ENCODE measurements at regions not wholly inside any gene's neighbourhood (a gene's known extent, or its start where the extent isn't known, plus 50 kb on each side); places are given as distances from the start of the nearest gene placed in this dataset.
A peak's percentile ranks its signal among the peaks of the same experiment; 100 is the strongest.

DNA sequence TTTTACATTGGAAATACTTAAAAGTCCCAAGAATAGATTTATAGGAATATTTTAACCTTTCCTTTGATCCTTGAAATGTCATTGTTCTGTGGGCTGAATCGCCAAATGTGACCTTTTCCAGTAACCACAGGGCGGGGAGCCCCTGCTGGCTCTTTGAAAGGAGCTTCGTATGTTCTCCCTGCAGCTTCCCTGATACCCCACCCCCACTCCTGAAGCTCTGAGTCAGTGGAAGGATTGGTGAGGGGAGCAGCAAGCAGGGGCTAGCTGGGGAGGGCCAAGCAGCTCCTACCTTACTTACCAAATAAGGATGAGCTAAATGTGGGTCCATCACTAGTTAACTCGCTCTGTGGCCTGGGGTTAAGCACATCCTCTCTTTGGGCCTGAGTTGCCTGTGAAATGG, 87.7 kb downstream of the CHST1 start:
- H3K9me3 ChIP-seq (ENCODE audit: low read length) = no peaks in the 10 kb centered on the region
- H3K4me3 ChIP-seq (ENCODE audit: low read length) = no peak overlapping the region
- H3K4me1 Mint-ChIP-seq = no peaks in the 10 kb centered on the region
- DNase-seq = no peak
- H3K36me3 ChIP-seq (ENCODE audit: insufficient read depth, low read length) = no peaks in the 10 kb centered on the region
- no peak overlapping the region for H3K27ac ChIP-seq (ENCODE audit: low read depth, low read length)
- H3K4me3 Mint-ChIP-seq = no peak overlapping the region
- no peak overlapping the region for H3K27ac Mint-ChIP-seq
- peaks cover 3% of the 10 kb centered on the region for H3K27me3 ChIP-seq (ENCODE audit: insufficient read depth, low read length, poor library complexity, severe bottlenecking)
- ChIA-PET CTCF (no interaction called here), POLR2A (no interaction called here)
- peaks cover 0 to 2% (median 0%) of the 10 kb centered on the region in 5 donors for H3K9me3 Mint-ChIP-seq
- H3K27me3 Mint-ChIP-seq = peaks cover 14 to 58% of the 10 kb centered on the region in 2 donors
- no peaks in the 10 kb centered on the region for H3K4me1 ChIP-seq (ENCODE audit: insufficient read depth, low read length)
- no peaks in the 10 kb centered on the region for H3K36me3 Mint-ChIP-seq

DNA sequence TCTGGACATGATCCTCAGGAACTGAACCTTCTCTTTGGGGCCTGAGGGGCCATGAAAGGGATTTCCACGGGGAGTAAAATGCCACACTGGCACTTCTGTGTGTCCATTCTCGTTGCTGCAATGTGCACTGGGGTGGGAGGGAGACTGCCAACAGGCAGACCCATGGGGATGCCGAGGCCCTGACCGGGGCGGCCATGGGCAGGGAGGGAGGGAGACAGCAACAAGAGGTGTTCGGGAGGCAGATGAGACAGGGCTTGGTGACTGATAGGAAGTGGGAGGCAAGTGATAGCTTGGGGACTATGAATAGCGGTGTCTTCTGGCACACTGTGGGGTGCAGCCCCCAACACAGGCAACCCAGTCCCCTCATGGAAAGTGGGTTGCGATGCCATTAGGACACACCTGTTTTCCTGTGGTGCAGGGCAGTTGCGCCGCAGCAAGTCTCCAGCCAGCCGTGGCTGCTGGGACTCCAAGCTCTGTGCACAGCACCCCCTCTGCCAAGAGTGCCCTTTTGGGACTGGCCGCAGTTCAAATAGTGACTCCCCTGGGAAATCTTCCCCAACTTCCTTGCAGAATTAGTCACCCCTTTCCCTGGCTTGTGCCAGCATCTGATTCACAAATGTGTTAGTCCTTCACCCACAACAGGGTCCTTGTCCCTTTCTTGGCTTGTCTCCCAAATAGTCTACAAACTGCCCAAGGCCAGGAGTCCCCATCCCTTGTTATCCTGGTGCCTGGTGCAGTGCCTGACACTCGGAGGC, 88.8 kb downstream of the CHST1 start:
- no peak overlapping the region for H3K4me3 Mint-ChIP-seq
- H3K27me3 Mint-ChIP-seq = peaks cover 17 to 56% of the 10 kb centered on the region in 2 donors
- H3K27ac Mint-ChIP-seq = no peak overlapping the region
- Histone ChIP-seq H3K4me1 (ENCODE audit: insufficient read depth, low read length) (no peaks in the 10 kb centered on the region), H3K4me3 (ENCODE audit: low read length) (no peak overlapping the region), H3K36me3 (ENCODE audit: insufficient read depth, low read length) (no peaks in the 10 kb centered on the region), H3K9me3 (ENCODE audit: low read length) (no peaks in the 10 kb centered on the region), H3K27me3 (ENCODE audit: insufficient read depth, low read length, poor library complexity, severe bottlenecking) (peaks cover 3% of the 10 kb centered on the region), H3K27ac (ENCODE audit: low read depth, low read length) (no peak overlapping the region)
- no peaks in the 10 kb centered on the region for H3K36me3 Mint-ChIP-seq
- peaks cover 0 to 2% (median 0%) of the 10 kb centered on the region in 5 donors for H3K9me3 Mint-ChIP-seq
- ChIA-PET CTCF (no interaction called here), POLR2A (no interaction called here)
- H3K4me1 Mint-ChIP-seq = no peaks in the 10 kb centered on the region
- DNase-seq = no peak

DNA sequence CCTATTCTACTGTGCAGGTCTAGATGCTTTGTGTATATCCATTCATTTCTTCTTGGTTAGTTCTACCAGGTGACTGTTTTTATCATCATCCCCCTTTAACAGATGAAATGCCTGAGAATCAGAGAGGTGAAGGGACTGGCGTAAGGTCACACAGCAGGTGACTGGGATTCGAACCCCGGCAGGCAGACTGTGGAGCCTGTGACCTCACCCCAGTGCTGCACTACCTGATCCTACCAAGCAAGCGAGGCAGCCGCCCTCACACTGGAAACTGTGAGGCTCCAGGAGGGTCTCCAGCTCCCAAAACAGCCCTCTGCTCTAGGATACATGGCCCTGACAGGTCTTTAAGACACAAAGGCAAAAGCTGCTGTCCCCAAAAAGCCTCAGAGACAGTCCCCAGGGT, 91.7 kb downstream of the CHST1 start:
- Mint-ChIP-seq H3K27ac (no peak overlapping the region), H3K4me1 (no peaks in the 10 kb centered on the region), H3K36me3 (no peaks in the 10 kb centered on the region), H3K4me3 (no peak overlapping the region), H3K9me3 (peaks cover 0 to 2% (median 0%) of the 10 kb centered on the region in 5 donors), H3K27me3 (peaks cover 13 to 34% of the 10 kb centered on the region in 2 donors)
- no peaks in the 10 kb centered on the region for H3K4me1 ChIP-seq (ENCODE audit: insufficient read depth, low read length)
- ChIA-PET POLR2A (no interaction called here), CTCF (no interaction called here)
- no peak overlapping the region for H3K4me3 ChIP-seq (ENCODE audit: low read length)
- no peaks in the 10 kb centered on the region for H3K9me3 ChIP-seq (ENCODE audit: low read length)
- H3K36me3 ChIP-seq (ENCODE audit: insufficient read depth, low read length) = no peaks in the 10 kb centered on the region
- H3K27ac ChIP-seq (ENCODE audit: low read depth, low read length) = no peak overlapping the region
- no peak for DNase-seq
- peaks cover 3% of the 10 kb centered on the region for H3K27me3 ChIP-seq (ENCODE audit: insufficient read depth, low read length, poor library complexity, severe bottlenecking)

DNA sequence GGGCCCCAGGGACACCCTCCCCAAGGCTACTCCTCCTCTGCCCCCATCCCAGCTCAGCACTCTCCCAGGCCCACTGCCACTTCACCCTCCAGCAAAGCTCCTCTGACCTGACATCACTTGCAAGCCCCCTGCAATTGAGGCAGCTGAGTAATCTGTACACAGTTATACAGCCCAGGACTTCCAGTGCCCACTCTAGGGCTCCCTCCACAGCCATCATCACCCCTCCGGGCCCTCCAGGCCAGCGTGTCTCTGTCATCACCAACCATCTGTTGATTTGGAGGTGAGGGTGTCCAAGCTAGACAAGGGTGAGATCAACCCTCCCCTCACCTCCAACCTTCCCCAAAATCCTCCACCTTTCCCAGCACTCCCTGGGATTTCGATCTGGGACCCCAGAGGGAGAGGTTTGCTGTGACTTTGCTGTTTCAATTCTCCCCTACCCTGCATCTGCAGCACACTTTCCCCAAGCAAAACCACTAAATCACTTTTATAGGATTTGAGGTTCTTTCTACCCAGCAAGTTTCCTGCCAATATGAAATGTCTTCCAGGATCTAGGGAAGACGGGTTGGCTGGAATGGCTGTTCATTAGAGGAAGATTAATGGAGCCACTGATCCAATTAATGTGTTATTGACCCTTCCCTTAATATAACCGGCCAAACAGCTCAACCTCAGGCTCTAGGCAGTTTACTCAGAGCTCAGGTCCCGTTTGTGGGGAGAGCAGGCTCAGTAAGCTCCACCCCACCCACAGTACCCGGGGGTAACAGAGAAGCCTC, 92.9 kb downstream of the CHST1 start:
- CTCF ChIA-PET = no interaction called here
- Mint-ChIP-seq H3K4me3 (no peak overlapping the region), H3K4me1 (no peaks in the 10 kb centered on the region), H3K36me3 (no peaks in the 10 kb centered on the region), H3K27me3 (peaks cover 13 to 33% of the 10 kb centered on the region in 2 donors), H3K9me3 (peaks cover 0 to 2% (median 0%) of the 10 kb centered on the region in 5 donors), H3K27ac (no peak overlapping the region)
- no peak overlapping the region for H3K4me3 ChIP-seq (ENCODE audit: low read length)
- H3K27me3 ChIP-seq (ENCODE audit: insufficient read depth, low read length, poor library complexity, severe bottlenecking) = peaks cover 3% of the 10 kb centered on the region
- POLR2A ChIA-PET = no interaction called here
- no peak for DNase-seq
- no peaks in the 10 kb centered on the region for H3K36me3 ChIP-seq (ENCODE audit: insufficient read depth, low read length)
- H3K9me3 ChIP-seq (ENCODE audit: low read length) = no peaks in the 10 kb centered on the region
- no peak overlapping the region for H3K27ac ChIP-seq (ENCODE audit: low read depth, low read length)
- no peaks in the 10 kb centered on the region for H3K4me1 ChIP-seq (ENCODE audit: insufficient read depth, low read length)

DNA sequence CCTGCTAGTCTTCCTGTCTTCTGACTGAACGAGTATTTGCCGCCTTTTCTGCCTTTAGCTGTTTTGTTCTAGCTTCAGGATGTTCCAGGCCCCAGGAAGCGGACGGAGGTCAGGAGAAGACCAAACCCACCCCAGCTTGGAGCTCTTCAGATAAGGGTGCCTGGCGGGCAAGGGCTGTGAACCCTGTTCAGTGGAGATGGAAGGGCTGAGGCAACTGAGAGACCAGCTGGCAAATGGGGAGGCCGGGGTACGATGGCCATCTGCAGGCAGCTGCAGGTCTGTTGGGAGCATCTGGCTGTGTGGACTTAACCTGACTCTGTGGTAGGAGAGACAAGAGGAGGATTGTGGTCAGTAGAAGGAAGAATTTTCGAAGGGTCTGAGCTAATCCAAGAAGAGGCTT, 95.6 kb downstream of the CHST1 start:
- H3K4me3 ChIP-seq (ENCODE audit: low read length) = no peak overlapping the region
- no peak for DNase-seq
- peaks cover 3% of the 10 kb centered on the region for H3K27me3 ChIP-seq (ENCODE audit: insufficient read depth, low read length, poor library complexity, severe bottlenecking)
- ChIA-PET CTCF (no interaction called here), POLR2A (no interaction called here)
- H3K36me3 ChIP-seq (ENCODE audit: insufficient read depth, low read length) = no peaks in the 10 kb centered on the region
- no peak overlapping the region for H3K27ac ChIP-seq (ENCODE audit: low read depth, low read length)
- H3K27me3 Mint-ChIP-seq = peaks cover 13 to 14% of the 10 kb centered on the region in 2 donors
- peaks cover 0 to 2% (median 0%) of the 10 kb centered on the region in 5 donors for H3K9me3 Mint-ChIP-seq
- H3K36me3 Mint-ChIP-seq = no peaks in the 10 kb centered on the region
- H3K4me1 ChIP-seq (ENCODE audit: insufficient read depth, low read length) = no peaks in the 10 kb centered on the region
- no peak overlapping the region for H3K4me3 Mint-ChIP-seq
- no peak overlapping the region for H3K27ac Mint-ChIP-seq
- no peaks in the 10 kb centered on the region for H3K4me1 Mint-ChIP-seq
- H3K9me3 ChIP-seq (ENCODE audit: low read length) = no peaks in the 10 kb centered on the region

- Mint-ChIP-seq H3K4me1 (no peaks in the 10 kb centered on the region), H3K36me3 (no peaks in the 10 kb centered on the region), H3K27me3 (peaks cover 10 to 16% of the 10 kb centered on the region in 2 donors), H3K9me3 (peaks cover 0 to 2% (median 0%) of the 10 kb centered on the region in 5 donors), H3K27ac (peak overlapping the region in 1 of 8 donors; percentile 22), H3K4me3 (no peak overlapping the region)
- H3K27ac ChIP-seq (ENCODE audit: low read depth, low read length) = no peak overlapping the region
- H3K4me3 ChIP-seq (ENCODE audit: low read length) = no peak overlapping the region
- POLR2A ChIA-PET = no interaction called here
- CTCF ChIA-PET = no interaction called here
- no peaks in the 10 kb centered on the region for H3K4me1 ChIP-seq (ENCODE audit: insufficient read depth, low read length)
- H3K27me3 ChIP-seq (ENCODE audit: insufficient read depth, low read length, poor library complexity, severe bottlenecking) = no peaks in the 10 kb centered on the region
- no peaks in the 10 kb centered on the region for H3K36me3 ChIP-seq (ENCODE audit: insufficient read depth, low read length)
- no peaks in the 10 kb centered on the region for H3K9me3 ChIP-seq (ENCODE audit: low read length)
- DNase-seq = no peak
These were observed 97.4 kb downstream of the CHST1 start for GRCh38 chr11:45568049-45568448.

GRCh38 chr11:45565446-45565988, 99.9 kb downstream of the CHST1 start:
- ChIA-PET CTCF (no interaction called here), POLR2A (no interaction called here)
- no peak for DNase-seq
- Mint-ChIP-seq H3K9me3 (no peaks in the 10 kb centered on the region), H3K4me3 (no peak overlapping the region), H3K36me3 (no peaks in the 10 kb centered on the region), H3K27me3 (peaks cover 7 to 12% of the 10 kb centered on the region in 2 donors), H3K27ac (no peak overlapping the region), H3K4me1 (no peaks in the 10 kb centered on the region)
- no peak overlapping the region for H3K4me3 ChIP-seq (ENCODE audit: low read length)
- no peaks in the 10 kb centered on the region for H3K4me1 ChIP-seq (ENCODE audit: insufficient read depth, low read length)
- no peaks in the 10 kb centered on the region for H3K27me3 ChIP-seq (ENCODE audit: insufficient read depth, low read length, poor library complexity, severe bottlenecking)
- H3K27ac ChIP-seq (ENCODE audit: low read depth, low read length) = no peak overlapping the region
- H3K9me3 ChIP-seq (ENCODE audit: low read length) = no peaks in the 10 kb centered on the region
- no peaks in the 10 kb centered on the region for H3K36me3 ChIP-seq (ENCODE audit: insufficient read depth, low read length)

DNA sequence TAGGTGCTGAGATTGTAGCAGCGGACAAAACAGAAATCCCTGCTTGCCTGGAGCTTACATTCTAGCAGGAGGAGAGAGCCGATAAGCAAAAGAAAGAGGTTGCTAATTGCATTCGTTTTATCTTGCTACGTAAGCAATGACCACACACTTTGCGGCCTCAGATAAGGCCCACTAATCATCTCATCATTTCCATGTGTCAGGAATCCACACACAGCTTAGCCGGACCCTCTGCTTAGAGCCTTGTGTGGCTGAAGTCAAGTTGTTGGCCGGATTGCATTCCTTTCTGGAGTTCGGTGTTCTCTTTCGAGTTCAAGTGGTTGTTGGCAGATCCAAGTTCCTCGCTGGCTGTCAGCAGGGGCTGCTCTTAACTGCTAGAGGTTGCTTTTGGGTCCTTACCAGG, 101.6 kb downstream of the CHST1 start:
- Histone ChIP-seq H3K9me3 (ENCODE audit: low read length) (no peaks in the 10 kb centered on the region), H3K4me1 (ENCODE audit: insufficient read depth, low read length) (no peaks in the 10 kb centered on the region), H3K4me3 (ENCODE audit: low read length) (no peak overlapping the region), H3K36me3 (ENCODE audit: insufficient read depth, low read length) (no peaks in the 10 kb centered on the region), H3K27ac (ENCODE audit: low read depth, low read length) (no peak overlapping the region), H3K27me3 (ENCODE audit: insufficient read depth, low read length, poor library complexity, severe bottlenecking) (no peaks in the 10 kb centered on the region)
- Mint-ChIP-seq H3K27me3 (peaks cover 7 to 10% of the 10 kb centered on the region in 2 donors), H3K27ac (no peak overlapping the region), H3K9me3 (no peaks in the 10 kb centered on the region), H3K36me3 (no peaks in the 10 kb centered on the region), H3K4me1 (no peaks in the 10 kb centered on the region), H3K4me3 (no peak overlapping the region)
- CTCF ChIA-PET = no interaction called here
- POLR2A ChIA-PET = no interaction called here
- no peak for DNase-seq

Data from CD8-positive, alpha-beta memory T cell (primary cell).